CD4-positive, alpha-beta T cell (primary cell): ENCODE measurements at regions not wholly inside any gene's neighbourhood (a gene's known extent, or its start where the extent isn't known, plus 50 kb on each side); places are given as distances from the start of the nearest gene placed in this dataset.

Experiments used
- ATAC-seq: fragments of 200-7000 bp; cut with Tn5 transposase; one replicate; pipeline ENCODE4 v1.10.0; 2022; ENCODE audit warnings: mild to moderate bottlenecking; ENCODE audit not compliant: poor library complexity
- CTCF ChIA-PET: fragments of 350-600 bp; sonication (Branson Sonifier 250); formaldehyde crosslinking; loops from one replicate; lab custom pipeline; 2021; ENCODE audit warnings: antibody characterized with exemption, inconsistent platforms; lab: Charles Lee
- POLR2A ChIA-PET: fragments of 350-600 bp; sonication (Branson Sonifier 250); formaldehyde crosslinking; loops from one replicate; lab custom pipeline; 2021; ENCODE audit warnings: antibody characterized with exemption, inconsistent platforms; lab: Charles Lee
- DNase-seq, 14 experiments: peaks; one replicate each; pipeline ENCODE4 v3.0.0-alpha.2; 2013 to 2020; ENCODE audit warnings: mixed read lengths in 2 of 14
- H3K27ac ChIP-seq, 2 donors: one replicate each; pipeline versions ENCODE4 v1.5.1 to v1.7.0; 2013; ENCODE audit warnings: low read length in 2 of 2, low read depth in 1 of 2, mild to moderate bottlenecking in 1 of 2
- H3K27me3 ChIP-seq, 2 experiments: 1 replicate in 1 of 2; 2 replicates in 1 of 2; pipeline versions ENCODE4 v1.6.1 to v1.7.0; 2013; ENCODE audit warnings: low read length in 2 of 2, control low read depth in 1 of 2, mild to moderate bottlenecking in 1 of 2, moderate library complexity in 1 of 2; ENCODE audit not compliant: insufficient read depth in 2 of 2, control insufficient read depth in 1 of 2
- H3K36me3 ChIP-seq: one replicate; pipeline ENCODE4 v1.6.1; 2013; ENCODE audit warnings: low read length, control low read depth; ENCODE audit not compliant: insufficient read depth
- H3K4me1 ChIP-seq: one replicate; pipeline ENCODE4 v1.6.1; 2013; ENCODE audit warnings: low read length, control low read depth; ENCODE audit not compliant: insufficient read depth
- H3K4me3 ChIP-seq: one replicate; pipeline ENCODE4 v1.5.1; 2013; ENCODE audit warnings: mild to moderate bottlenecking, low read length, moderate library complexity
- H3K9me3 ChIP-seq, 2 experiments: 1 replicate in 1 of 2; 2 replicates in 1 of 2; pipeline versions ENCODE4 v1.6.1 to v1.7.0; 2013; ENCODE audit warnings: low read length in 2 of 2, mild to moderate bottlenecking in 2 of 2, control low read depth in 1 of 2, moderate library complexity in 1 of 2; ENCODE audit not compliant: control insufficient read depth in 1 of 2, insufficient read depth in 1 of 2
- H3K27ac Mint-ChIP-seq: one replicate; pipeline ENCODE4 v1.8.0; 2020; ENCODE audit warnings: mixed read lengths
- H3K27me3 Mint-ChIP-seq: one replicate; pipeline ENCODE4 v1.8.0; 2021; ENCODE audit warnings: mixed read lengths
- H3K36me3 Mint-ChIP-seq: one replicate; pipeline ENCODE4 v1.8.0; 2021; ENCODE audit warnings: low read depth, mixed read lengths
- H3K4me1 Mint-ChIP-seq: one replicate; pipeline ENCODE4 v1.8.0; 2021; ENCODE audit warnings: low read depth, mixed read lengths
- H3K4me3 Mint-ChIP-seq: one replicate; pipeline ENCODE4 v1.8.0; 2020; ENCODE audit warnings: mild to moderate bottlenecking, mixed read lengths
- H3K9me3 Mint-ChIP-seq: one replicate; pipeline ENCODE4 v1.8.0; 2020; ENCODE audit warnings: mixed read lengths
- CTCF ChIP-seq: fragments of 200-600 bp; IDR thresholded peaks from one replicate; pipeline ENCODE4 v1.8.0; 2022; ENCODE audit warnings: antibody characterized with exemption, mild to moderate bottlenecking
- intact Hi-C, 2 experiments: fragments of 100-400 bp; cut with DNase I in 1 of 2; cut with micrococcal nuclease in 1 of 2; formaldehyde crosslinking; loops; one replicate each; pipeline versions ENCODE4 v1.15.1 to v1.9.0; 2023 to 2025; cut with DNase I, micrococcal nuclease

- H3K9me3 ChIP-seq, result no peaks in the 10 kb centered on the region
- H3K27me3 ChIP-seq, result peaks cover 2 to 6% of the 10 kb centered on the region in 2 experiments
- no peak overlapping the region for H3K4me3 ChIP-seq
- no peaks in the 10 kb centered on the region for H3K36me3 Mint-ChIP-seq
- no peak overlapping the region for H3K27ac ChIP-seq
- peak; percentile 59 for ATAC-seq
- no peaks in the 10 kb centered on the region for H3K4me1 ChIP-seq
- CTCF ChIA-PET, result no interaction called here
- H3K27me3 Mint-ChIP-seq, result peaks cover 31% of the 10 kb centered on the region
- intact Hi-C loops, result loop anchor here (1.0 to 5.0 kb wide), 5 partner anchors 59 to 300 kb away; partner anchors contain the start of genes MRPL36 (in 1 of the 2) and NDUFS6 (in 1 of the 2)
- H3K36me3 ChIP-seq, result no peaks in the 10 kb centered on the region
- POLR2A ChIA-PET, result no interaction called here
- peak; percentile 86 for TF ChIP-seq CTCF
- H3K4me3 Mint-ChIP-seq, result no peak overlapping the region
- H3K9me3 Mint-ChIP-seq, result peaks cover 4% of the 10 kb centered on the region
- peak in 12 of 14 experiments; percentile 14 to 69 (median 32) for DNase-seq
- no peak overlapping the region for H3K27ac Mint-ChIP-seq
- H3K4me1 Mint-ChIP-seq, result no peaks in the 10 kb centered on the region
Measured at GRCh38 chr5:1737790-1738405, 61.7 kb downstream of the MRPL36 start.

- ChIA-PET CTCF (no interaction called here), POLR2A (no interaction called here)
- TF ChIP-seq CTCF, result no peak
- H3K27ac ChIP-seq, result no peak overlapping the region
- no peaks in the 10 kb centered on the region for H3K9me3 ChIP-seq
- no peak for ATAC-seq
- Mint-ChIP-seq H3K9me3 (peaks cover 1% of the 10 kb centered on the region), H3K27me3 (peaks cover 32% of the 10 kb centered on the region), H3K4me1 (no peaks in the 10 kb centered on the region), H3K27ac (no peak overlapping the region), H3K4me3 (no peak overlapping the region), H3K36me3 (no peaks in the 10 kb centered on the region)
- intact Hi-C loops, result loop anchor here (2.0 to 5.0 kb wide), 3 partner anchors 60 to 280 kb away; partner anchors contain the start of gene MRPL36 (in 1 of the 2)
- DNase-seq, result peak in 1 of 14 experiments; percentile 9
- no peaks in the 10 kb centered on the region for H3K4me1 ChIP-seq
- peaks cover 2 to 4% of the 10 kb centered on the region in 2 experiments for H3K27me3 ChIP-seq
- no peaks in the 10 kb centered on the region for H3K36me3 ChIP-seq
- H3K4me3 ChIP-seq, result no peak overlapping the region
Measured at GRCh38 chr5:1736889-1737711, 62.5 kb downstream of the MRPL36 start.

GRCh38 chr5:1736065-1736464 is 63.6 kb downstream of the MRPL36 start:
- no peak overlapping the region for H3K27ac Mint-ChIP-seq
- no peaks in the 10 kb centered on the region for H3K4me1 ChIP-seq
- no peaks in the 10 kb centered on the region for H3K36me3 Mint-ChIP-seq
- no peak overlapping the region for H3K4me3 Mint-ChIP-seq
- intact Hi-C loops, result loop anchor here (2.0 to 5.0 kb wide), 3 partner anchors 61 to 281 kb away; partner anchors contain the start of gene MRPL36 (in 1 of the 2)
- H3K9me3 ChIP-seq, result no peaks in the 10 kb centered on the region
- ChIA-PET POLR2A (no interaction called here), CTCF (no interaction called here)
- TF ChIP-seq CTCF, result no peak
- H3K27me3 Mint-ChIP-seq, result peaks cover 41% of the 10 kb centered on the region
- peaks cover 2 to 4% of the 10 kb centered on the region in 2 experiments for H3K27me3 ChIP-seq
- H3K27ac ChIP-seq, result no peak overlapping the region
- no peaks in the 10 kb centered on the region for H3K4me1 Mint-ChIP-seq
- no peaks in the 10 kb centered on the region for H3K36me3 ChIP-seq
- DNase-seq, result peak in 1 of 14 experiments; percentile 1
- H3K9me3 Mint-ChIP-seq, result no peaks in the 10 kb centered on the region
- no peak for ATAC-seq
- H3K4me3 ChIP-seq, result no peak overlapping the region
